Glomerular visceral epithelial cell (primary cell): ENCODE measurements at regions not wholly inside any gene's neighbourhood (a gene's known extent, or its start where the extent isn't known, plus 50 kb on each side); places are given as distances from the start of the nearest gene placed in this dataset.
"Not testable (repeated sequence)": the region's sequence is repeated elsewhere in the genome, so short reads cannot be mapped to it uniquely, and the experiment has no call there.

Experiments
- DNase-seq: peaks from one replicate; pipeline ENCODE4 v3.0.0-alpha.2; 2016; ENCODE audit errors: extremely low spot score

DNA sequence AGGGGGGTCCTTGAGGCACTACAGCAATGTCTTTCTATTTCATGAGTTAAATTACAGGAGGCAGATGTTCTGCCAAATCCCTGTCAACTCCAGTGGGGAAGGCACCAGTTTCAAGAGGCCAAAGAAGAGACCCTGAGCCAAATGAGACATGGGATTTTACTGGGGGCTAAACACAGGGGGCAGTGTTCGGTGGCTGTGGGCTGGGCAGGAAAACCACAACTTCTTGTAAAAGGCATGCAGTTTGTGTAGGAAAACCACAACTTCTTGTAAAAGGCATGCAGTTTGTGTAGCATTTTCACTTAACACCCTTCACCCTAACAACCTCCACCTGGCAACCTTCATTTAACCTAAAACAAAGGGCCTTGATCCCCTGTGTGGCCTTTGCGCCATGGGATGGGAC is 61.0 kb downstream of the POLR2M start:
- no peak for DNase-seq

DNA sequence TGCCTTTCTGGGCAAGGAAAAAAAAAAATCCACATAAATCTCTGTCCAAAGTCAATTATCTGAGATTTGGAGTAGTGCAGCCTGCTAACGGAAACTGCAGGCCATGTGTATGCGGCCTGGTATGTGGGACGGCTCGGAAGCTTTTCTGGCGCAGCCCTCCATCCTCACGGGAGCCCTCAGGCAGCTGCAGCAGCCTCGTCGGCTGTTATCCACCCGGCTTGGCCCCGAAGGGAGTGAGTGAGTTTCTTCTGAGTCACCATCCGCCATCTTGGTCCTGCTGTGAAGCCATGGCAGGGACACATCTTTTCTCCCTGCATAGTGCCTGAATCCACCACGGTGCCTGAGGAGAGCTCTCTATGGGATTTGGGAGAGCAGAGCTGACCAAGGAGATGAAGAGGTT is 62.8 kb downstream of the POLR2M start:
- DNase-seq, result no peak

DNA sequence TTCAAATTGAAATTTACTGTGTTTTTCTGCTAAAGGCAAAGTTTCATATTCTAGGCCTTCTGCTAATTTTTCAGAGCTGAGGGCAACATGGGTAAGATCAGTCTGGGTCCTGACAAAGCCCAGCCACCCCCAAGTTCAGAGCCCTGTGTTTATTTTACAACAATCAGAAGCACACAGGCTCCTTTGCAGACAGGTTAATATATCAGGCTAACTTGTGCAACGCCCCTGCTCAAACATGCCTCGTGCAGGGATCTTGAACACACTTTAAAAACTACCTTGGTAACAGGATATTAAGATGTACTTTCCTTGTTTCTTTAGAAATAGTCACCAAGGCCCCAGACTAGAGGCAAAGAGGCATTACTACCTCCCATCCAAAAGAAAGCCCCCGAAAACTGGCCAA is 64.0 kb downstream of the POLR2M start:
- DNase-seq, result no peak

DNA sequence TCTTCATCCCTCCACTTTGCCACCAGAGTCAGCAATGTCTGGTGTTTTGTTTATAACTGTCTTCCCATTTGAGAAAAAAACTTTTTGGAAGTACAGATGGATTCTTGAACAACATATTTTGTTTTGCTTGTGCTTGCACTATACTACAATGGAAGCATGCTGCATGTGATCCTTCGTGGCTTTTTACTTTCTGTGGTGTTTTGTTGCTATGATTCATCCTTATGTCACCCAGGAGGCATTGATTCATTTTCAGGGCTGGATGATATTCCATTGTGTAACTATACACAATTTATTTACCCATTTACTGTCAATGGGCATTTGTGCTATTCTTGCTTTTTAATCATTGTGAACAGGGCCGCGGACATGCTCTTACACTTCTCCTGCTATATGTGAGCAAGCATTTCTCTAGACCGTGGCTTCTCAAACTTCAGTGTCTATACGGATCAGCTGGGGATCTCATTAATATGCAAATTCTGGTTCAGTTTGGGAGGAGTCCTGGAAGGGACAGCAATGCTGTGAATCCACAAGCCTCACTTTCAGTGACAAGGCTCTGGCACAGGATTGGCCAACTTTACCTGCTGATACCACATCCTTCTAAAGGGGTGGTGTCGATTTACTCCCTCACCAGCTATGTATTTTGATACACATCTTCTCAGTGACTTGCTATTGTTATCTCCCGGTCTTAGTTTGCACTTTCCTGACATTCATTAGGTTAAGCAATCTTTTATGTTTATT is 65.9 kb downstream of the POLR2M start:
- DNase-seq, result no peak

DNA sequence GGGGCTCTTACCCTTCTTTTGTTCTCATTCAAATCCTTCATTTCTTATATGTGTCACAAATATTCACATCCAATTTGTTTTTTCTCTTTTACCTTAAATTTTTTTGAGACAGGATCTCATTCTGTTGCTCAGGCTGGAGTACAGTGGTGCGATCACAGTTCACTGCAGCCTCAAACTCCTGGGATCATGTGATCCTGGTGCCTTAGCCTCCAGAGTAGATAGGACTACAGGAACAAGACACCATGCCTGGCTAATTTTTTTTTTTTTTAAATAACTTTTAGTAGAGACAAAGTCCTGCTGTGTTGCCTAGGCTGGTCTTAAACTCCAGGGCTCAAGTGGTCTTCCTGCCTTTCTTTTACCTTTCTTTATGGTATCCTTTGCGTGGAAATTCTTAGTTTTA is 66.5 kb downstream of the POLR2M start:
- no peak for DNase-seq

DNA sequence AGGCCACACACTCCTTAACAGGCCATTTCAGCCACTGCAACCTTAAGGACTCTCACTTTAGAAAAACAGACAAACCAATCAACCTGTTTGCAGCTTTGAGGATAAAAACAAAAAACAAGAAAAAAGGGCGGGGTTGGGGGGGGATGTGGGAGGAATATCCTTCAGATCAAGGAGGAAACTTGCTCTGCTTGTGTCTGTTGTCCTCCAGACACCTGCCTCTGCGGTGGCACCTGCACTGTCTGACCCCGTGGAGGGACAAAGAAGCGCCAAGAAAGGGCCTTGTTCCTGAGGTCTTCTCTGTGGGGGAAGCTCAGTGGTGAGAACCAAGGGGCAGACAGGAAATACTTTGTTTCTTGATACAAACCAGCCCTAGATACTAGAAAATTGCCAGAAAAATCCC is 70.5 kb downstream of the POLR2M start:
- DNase-seq, result no peak

DNA sequence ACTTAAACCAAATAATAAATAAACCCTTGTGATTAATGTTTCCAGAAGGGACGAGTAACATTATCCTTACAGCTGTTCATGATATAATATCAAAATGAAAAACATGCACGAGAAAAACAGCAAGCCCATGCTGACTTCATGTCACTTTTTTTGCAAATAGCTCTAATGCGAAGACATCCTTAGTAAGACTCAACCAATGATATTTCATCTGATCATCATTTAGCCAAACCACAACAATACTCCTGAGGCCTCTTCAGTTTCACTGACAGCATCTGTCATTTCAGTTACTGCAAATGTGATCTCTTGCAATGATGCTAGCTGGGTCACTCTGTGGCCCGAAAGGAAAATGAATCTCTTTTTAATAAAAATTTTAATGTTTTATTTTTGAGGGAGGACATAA is 74.0 kb downstream of the POLR2M start:
- no peak for DNase-seq

DNA sequence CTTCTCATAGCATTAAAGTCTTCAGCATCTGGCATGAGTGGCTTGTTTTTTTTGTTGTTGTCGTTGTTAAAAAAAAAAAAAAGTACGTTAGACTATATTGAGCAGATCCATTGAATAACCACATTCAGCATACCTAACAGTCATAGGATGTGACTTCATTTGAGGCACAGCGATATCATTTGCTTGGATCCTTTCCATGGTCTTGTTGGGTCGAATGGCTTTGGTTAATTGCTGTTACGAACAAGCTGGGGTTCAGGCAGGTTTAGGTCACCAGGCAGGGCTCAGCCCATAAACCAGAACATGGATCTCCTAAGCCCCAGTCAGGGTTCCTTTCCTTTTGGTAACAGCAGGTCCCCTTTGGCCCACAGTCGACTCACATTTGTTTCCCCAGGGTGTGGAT is 76.2 kb downstream of the POLR2M start:
- no peak for DNase-seq

DNA sequence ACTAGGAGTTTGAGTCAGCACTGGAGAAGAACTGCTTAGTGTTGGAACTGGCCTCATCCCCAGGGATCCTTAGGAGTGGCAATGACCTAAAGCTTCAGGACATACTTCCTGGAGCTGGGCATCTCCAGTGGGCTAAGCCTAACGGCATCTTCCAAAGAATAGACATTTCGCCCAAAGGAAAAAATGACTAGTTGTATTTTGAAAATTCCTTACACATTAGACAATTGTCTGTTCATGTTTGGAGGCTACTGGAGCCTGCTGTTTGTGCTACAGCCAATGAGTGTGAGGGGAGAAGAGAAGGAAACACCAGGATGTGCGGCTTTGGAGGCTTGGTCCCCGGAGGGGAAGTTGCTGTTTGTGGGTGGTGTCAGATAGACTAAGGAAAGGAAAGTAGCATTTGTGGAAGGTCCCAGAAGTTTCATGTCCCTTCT is 77.6 kb downstream of the POLR2M start:
- no peak for DNase-seq

DNA sequence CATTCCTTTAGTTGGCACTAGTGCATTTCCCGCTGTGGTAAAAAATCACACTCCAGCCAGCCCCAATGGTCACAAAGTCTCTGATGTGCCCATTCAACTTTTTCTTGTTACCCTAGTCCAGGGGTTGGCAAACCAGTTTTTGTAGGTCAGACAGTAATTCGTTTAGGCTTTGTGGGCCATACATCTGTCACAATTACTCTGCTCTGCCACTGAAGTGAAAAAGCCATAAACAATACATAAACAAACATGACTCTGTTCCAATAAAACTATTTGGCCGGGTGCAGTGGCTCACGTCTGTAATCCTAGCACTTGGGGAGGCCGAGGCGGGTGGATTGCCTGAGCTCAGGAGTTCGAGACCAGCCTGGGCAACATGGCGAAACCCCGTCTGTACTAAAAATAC is 78.5 kb downstream of the POLR2M start:
- DNase-seq, result no peak

DNA sequence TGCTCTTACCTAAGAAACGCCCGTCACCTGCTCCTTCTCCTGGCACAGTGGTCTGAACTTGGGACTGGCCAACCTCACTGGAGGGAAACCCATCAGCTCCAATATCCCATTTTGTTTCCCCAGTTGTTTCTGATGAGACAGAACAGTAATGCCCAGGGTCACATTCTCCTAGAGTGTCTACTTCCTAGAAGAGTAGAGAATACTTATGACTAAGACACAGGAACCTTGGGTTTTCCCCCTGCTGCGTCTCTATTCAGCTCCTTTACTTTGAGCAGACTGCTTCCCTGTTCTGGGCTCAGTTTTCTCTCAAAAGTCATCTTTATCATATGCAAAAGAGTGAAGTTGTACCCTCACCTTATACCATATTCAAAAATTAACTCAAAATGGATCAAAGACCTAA is 79.4 kb downstream of the POLR2M start:
- DNase-seq, result no peak

DNA sequence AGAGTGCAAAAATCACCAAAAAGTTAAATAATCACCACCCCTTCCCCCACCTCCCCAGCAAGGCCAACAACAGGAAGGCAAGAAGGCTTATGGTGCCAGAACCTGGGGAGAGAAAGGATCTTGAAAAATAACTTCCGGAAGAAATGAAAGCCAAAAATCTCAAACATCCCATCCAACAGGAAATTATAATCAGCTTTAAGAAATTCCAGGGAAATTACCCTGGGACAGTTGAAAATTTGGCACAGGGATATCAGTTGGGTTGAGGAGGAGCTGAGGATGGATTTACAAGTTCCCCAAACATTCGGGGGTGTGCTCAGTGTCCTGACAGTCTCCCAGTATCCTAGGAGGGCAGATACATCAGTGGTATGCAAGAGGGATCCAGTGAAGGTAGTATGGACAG is 82.7 kb downstream of the POLR2M start:
- no peak for DNase-seq

DNA sequence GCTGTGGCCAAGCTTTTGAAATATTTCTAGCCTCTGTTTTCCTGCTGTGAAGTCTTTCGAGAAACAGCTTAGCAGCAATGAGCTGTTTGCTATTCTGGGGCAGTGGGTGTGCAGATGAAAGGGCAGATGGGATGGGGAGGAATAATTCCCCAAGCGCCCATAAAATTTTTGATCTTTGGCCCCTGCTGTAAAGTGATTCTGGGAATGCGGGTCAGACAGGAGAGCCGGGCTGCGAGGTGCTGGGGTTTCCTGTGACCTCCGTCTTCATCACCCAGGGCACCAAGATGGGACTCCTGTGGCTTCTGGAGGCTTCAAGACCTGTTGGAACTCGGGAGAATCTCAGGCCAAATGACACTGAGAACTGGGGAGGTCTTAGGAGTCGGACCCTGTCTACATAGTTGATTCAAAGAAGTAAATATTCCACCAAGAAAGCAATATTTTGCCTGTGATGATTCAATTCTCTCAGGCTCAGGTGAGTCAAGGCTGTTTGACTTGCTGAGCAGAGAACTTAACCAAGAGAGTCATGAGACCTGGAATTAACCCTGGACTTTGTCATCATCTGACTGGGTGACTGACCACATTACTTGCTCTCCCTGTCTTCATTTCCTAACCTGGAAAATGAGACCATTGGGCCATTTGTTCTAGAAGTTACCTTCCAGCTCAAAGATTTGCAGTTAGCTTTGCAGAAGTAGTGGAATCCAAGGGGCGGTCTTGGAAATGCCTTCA is 86.4 kb downstream of the POLR2M start:
- DNase-seq, result no peak

DNA sequence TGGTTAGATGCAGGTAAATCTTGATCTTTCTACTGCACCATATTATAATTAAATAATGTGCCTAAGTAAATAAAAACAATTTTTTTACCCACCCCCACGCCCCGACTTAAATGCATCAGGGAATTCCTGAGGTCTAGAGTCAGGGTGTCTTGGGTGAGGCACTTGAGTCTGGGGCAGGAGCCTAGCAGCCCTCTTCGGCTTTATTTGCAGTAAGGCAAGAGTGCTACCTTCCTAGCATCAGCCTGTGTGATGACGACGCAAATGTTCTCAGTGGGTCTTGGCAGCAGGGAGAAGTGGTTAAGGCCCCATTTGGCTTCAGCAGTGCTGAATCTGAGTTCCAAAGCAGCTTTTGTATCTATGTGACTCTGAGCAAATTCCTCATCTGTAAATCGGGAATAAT is 88.7 kb downstream of the POLR2M start:
- no peak for DNase-seq

DNA sequence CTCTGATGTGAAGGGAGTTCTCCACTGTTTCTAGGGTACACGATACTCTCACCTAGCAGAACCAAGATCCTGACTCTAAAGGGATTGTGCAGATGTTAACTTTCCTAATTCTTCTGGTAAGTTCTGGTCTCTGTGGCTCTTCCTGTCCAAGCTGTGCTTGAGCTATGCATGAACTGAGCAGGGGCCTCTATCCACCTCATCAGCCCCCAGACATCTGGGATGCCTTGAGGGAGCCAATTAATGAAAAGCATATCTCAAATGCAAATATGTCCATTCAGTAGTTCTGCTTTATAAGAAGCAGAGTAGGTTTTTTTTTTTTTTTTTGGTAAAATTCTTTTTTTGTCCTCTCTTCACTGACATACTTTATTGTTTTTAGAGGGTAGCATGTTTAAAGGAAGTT is 89.6 kb downstream of the POLR2M start:
- DNase-seq, result no peak

DNA sequence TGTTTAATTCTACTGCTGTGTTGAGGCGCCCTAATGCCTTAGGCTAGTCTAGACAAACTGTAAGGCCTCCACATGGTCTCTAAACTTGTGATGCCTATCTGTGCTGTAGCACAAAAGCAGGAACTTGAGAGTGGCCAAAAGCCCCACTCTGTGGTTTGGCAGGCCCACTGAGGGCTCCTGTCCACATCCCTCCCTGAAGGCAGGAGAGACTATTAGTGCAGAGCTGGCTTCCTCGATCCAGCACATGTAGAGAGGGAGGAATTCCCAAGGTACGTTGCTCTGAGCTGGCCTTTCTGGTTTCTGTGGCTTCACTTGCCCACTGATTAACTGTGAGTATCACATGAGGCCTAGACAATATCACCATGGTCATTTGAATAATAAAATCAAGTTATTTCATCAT is 90.6 kb downstream of the POLR2M start:
- DNase-seq, result no peak

DNA sequence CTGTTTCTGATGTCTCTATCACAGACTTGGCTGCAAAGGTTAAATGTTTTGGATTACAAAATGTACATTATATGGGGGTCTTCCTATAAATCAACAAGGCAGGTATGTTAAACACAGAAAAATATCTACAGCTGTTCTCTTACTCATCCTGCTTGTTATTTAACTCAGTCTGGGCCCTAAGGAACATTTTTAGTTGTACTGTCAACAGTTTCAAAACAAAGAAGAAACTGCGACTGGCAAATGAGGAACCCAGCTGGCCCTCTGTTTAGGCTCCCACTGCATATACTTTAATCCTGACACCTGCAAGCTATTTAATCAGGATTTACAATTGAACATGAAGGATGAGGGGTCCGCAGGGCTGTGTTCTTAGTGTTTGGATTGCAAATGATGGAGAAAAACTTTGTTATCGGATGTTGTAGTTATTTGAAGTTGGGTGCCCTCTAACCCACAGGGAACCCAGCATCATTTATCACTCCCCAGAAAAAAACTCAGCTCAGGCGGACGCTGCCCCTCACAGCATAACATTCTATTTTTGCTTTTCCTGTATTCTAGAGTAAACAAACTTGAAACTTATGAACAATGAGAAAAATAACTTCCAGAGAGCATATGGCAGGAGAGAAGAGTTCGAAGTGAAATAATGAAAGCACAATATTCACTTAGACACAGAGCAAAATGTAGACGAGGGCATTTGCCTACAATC is 91.2 kb downstream of the POLR2M start:
- no peak for DNase-seq

DNA sequence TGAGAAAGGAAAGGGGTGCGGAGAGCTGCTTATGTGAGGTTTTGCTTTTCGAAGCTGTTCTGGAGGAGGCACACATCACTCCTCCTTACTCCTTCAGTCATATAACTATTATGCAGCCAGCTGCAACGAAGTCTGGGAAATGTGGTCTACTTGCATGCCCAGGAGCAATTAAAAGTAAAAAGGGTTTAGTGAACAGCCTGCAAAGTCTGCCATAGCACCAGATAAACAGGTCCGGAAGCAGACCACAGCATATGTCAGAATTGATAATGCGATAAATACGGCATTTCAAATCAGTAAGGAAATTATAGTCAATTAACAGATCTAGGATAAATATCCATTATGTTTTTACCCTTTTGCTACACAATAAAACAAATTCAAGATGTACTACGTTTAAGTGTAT is 99.5 kb downstream of the POLR2M start:
- DNase-seq, result no peak

DNA sequence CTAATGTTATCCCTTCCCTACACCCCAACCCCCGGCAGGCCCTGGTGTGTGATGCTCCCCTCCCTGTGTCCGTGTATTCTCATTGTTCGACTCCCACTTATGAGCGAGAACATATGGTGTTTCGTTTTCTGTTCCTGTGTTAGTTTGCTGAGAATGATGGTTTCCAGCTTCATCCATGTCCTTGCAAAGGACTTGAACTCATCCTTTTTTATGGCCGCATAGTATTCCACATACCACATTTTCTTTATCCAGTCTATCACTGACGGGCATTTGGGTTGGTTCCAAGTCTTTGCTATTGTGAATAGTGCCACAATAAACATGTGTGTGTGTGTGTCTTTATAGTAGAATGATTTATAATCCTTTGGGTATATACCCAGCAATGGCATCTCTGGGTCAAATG is 102.8 kb downstream of the POLR2M start:
- DNase-seq, result not testable (repeated sequence)

DNA sequence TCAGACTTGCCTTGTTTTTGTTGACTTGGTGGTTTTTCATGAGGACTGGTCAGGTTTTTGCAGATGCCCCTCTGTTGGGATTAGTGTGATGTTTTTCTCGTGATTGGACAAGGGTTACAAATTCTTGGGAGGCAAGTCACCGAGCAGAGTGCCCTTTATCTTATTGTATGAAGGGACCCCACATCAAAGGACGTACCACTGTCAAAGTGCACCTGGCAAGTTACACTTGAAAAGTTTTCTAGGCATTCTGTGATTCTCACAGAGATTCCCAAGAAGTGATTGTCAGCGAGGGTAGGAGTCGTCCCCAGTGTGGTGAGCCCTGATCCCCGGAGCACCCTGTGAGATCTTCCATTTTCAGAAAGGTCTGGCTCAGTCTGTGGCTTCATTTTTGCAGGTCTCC is 110.1 kb downstream of the POLR2M start:
- DNase-seq, result no peak

DNA sequence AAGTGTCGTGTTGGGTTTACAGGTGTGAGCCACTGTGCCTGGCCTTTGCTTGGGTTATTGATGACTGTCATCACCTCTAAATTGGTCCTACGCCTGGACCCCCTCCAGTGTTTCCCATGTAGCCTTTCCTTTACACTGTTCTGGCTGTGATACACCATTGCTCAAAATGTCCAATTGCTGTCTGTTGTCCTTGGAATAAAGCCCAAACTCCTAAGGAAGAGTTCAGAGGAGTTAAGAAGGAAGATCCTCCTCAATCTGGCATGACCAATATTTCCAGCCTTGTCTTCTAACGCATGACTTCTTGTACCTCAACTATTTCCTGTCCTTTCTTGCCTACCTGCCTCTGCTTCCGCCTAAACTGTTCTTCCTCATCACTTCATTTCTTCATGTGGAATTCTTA is 113.1 kb downstream of the POLR2M start:
- DNase-seq, result no peak

DNA sequence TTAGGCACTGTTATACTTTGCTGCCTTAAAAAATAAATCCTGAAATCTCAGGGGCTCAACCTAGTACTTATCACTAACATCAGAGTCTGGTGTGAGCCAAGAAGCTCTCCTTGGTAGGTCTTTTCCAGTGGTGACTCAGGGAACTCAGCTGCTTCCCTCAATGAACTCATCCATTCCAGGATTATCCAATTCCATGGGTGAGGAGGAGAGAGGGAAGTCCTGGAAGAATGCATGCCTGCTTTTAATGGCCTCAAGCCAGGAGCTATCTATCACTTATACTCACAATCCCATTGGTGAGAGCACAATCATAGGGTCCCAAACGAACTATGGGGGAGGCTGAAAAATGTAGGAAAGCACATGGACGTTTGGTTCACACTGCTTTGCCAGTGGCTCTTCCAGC is 113.6 kb downstream of the POLR2M start:
- DNase-seq, result peak; percentile 4

DNA sequence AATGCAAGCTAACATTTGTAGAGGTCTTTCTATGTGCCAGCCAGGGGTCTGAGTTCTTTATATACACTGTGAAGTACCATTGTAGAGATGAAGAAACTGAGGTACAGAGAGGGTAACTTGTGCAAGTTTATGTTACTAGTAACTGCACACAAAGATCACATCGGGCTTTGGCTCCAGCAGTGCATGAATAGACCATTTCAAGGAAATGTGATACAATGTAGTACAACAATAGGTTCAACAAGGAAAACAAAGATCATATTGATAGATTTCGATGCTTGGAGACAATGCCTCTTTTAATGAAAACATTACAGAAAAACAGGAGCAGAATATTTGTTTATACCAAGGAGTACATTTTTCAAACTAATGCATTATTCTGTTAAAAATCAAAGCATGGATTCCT is 115.3 kb downstream of the POLR2M start:
- DNase-seq, result no peak
